ENCODE measurements at regions not wholly inside any gene's neighbourhood (a gene's known extent, or its start where the extent isn't known, plus 50 kb on each side); places are given as distances from the start of the nearest gene placed in this dataset.

DNA sequence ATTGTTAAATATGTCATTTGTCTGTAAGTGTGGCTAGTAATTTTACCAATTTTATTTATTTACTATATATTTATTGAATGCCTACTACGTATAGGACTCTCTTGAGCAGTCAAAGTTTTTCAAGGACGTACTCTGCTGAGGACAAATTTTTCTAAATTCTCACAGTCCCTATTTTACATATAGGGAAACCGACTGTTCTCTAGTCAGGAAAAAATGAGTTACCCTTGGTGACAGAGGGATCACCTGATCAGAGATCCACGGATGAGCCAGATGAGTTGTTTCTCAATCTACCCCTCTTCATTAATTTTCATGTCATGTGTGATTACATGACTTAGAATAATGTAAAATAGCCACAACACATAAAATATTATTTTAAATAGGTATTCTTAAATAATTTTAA is 96.2 kb upstream of the SLC38A2 start:
- DNase-seq (ENCODE audit: low read depth) = no peak
- TF ChIP-seq, protein P1, sequence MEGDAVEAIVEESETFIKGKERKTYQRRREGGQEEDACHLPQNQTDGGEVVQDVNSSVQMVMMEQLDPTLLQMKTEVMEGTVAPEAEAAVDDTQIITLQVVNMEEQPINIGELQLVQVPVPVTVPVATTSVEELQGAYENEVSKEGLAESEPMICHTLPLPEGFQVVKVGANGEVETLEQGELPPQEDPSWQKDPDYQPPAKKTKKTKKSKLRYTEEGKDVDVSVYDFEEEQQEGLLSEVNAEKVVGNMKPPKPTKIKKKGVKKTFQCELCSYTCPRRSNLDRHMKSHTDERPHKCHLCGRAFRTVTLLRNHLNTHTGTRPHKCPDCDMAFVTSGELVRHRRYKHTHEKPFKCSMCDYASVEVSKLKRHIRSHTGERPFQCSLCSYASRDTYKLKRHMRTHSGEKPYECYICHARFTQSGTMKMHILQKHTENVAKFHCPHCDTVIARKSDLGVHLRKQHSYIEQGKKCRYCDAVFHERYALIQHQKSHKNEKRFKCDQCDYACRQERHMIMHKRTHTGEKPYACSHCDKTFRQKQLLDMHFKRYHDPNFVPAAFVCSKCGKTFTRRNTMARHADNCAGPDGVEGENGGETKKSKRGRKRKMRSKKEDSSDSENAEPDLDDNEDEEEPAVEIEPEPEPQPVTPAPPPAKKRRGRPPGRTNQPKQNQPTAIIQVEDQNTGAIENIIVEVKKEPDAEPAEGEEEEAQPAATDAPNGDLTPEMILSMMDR (IDR thresholded peaks at IDR 0.05; ENCODE audit: insufficient read depth, low read depth, low read length, missing control alignments) = no peak
- H3K4me3 ChIP-seq (ENCODE audit: low read length) = no peak overlapping the region

DNA sequence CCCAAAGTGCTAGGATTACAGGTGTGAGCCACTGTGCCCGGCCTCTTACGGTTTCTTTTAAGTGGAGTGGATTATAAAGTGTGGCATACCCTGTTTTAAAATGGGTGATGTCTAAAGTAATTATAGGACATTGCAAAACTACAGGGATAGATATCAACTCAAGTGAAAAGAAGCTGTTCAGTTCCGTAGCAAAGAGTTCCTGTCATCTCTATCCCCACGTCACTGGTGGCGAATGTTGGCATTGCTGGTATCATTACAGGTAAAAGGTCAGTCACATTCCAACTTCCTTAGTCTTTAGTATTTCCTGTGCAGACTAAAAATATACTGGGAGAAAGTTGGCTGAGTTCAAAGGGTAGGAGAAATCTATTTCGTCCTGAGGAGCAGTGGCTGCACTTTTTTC is 95.6 kb upstream of the SLC38A2 start:
- H3K4me3 ChIP-seq (ENCODE audit: low read length) = no peak overlapping the region
- TF ChIP-seq, protein P1 (IDR thresholded peaks at IDR 0.05; ENCODE audit: insufficient read depth, low read depth, low read length, missing control alignments) = no peak
- DNase-seq (ENCODE audit: low read depth) = peak; percentile 70

DNA sequence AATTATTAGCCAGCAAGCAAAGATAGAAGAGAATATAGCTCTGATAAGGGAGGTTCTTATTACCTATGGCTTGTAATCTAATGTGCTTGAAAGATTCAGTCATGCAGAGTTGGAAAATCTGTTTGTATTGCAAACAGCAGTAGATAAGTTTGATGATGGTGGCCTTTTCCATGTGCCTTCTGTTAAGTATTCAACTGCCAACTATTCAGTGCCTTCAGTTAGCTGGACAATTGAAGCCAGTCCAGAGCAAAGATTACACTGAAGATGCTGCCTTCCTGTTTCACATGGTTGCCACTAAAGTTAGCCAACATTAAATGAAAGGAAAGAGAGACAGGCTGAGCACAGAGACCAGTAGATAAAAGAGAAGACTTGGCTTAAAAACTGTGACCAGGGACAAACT is 92.7 kb upstream of the SLC38A2 start:
- H3K4me3 ChIP-seq (ENCODE audit: low read length) = no peak overlapping the region
- DNase-seq (ENCODE audit: low read depth) = no peak
- TF ChIP-seq, protein P1 (IDR thresholded peaks at IDR 0.05; ENCODE audit: insufficient read depth, low read depth, low read length, missing control alignments) = no peak

DNA sequence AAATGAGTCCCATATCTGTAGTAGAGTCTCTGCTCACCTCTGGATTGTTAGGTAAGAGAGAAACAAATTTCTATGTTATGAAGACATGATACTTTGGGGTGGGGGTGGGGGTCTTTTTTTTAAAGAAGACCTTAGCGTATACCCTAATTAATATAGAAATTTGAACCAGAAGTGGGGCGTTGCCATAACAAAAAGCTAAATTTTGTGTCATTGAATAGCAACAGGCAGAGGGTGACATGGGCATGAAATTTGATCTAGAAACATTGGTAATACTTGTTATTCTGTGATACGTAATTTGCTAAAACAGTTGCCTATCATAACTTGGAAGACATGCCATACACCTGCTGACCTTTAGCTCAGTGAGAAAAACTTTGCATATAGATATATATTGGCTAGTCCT is 92.3 kb upstream of the SLC38A2 start:
- no peak overlapping the region for H3K4me3 ChIP-seq (ENCODE audit: low read length)
- no peak for DNase-seq (ENCODE audit: low read depth)
- TF ChIP-seq, protein P1 (IDR thresholded peaks at IDR 0.05; ENCODE audit: insufficient read depth, low read depth, low read length, missing control alignments) = no peak

DNA sequence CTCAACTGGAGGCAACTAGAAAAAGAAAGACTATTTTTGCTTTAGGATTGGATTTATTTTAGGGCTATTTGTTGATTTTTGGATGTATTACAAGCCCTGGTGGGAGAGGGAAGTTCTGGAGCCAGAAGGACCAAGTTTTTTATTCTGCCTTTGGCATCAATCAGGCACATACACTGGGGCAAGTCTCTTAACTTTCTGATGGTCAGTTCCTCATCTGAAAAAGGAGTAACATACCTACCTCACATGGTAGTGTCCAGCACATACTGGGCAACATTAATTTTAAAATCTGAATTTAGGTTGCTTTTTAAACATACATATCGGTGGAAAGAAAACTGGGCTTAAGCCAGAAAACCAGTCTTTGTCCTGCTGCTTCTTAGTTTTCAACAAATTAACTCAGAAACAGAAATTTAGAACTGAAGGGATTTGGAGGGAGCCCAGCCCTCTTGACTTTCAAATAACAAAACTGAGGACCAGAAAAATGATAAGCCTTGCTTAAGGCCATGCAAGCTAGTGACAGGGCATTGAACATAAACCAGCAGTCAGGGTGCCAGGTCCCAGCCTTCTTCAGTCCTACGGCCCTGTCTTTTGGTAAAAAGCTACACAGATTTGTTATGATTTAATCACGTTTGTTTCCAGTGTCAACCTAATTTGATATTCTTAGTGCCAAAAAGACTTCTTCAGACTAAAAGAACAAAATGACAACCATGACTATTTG is 90.2 kb upstream of the SLC38A2 start:
- H3K4me3 ChIP-seq (ENCODE audit: low read length) = no peak overlapping the region
- TF ChIP-seq, protein P1 (IDR thresholded peaks at IDR 0.05; ENCODE audit: insufficient read depth, low read depth, low read length, missing control alignments) = no peak
- no peak for DNase-seq (ENCODE audit: low read depth)

DNA sequence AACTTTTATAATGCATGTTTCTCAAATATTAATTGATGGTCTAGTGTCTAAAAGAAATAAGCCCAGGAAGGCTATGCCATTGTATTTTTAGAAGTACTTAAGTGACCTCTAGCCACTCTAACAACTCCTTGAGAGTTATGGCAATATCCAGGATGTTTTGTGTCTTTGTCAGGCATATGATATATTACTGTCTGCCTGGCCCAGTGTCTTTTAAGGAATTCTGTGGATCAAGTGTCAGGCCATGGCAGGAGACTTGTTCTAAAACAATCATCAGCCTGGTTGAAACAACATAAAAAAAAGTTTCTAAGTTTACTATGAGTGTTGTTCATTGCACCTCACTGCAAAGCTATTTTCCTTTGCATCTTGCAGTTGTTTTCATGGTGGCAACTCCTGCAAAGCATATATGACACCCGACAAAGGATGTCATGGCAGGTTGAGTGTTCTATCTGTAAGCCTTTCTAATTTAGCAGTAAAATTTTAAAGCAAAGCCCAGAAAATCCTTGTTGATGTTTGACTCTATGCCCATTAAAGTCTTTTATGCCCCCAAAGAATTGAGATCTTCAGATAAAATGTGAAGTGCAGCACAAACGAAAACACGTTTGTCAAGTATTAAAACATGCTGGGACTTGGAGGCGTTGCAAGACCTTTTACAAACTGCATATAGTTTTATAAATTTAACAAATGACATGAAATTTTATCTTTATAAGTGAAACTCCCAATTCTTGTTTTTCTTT is 89.5 kb upstream of the SLC38A2 start:
- DNase-seq (ENCODE audit: low read depth) = peak; percentile 59
- TF ChIP-seq, protein P1 (IDR thresholded peaks at IDR 0.05; ENCODE audit: insufficient read depth, low read depth, low read length, missing control alignments) = no peak
- H3K4me3 ChIP-seq (ENCODE audit: low read length) = no peak overlapping the region

Measured in epithelial cell of esophagus (primary cell).